ENCODE measurements at regions not wholly inside any gene's neighbourhood (a gene's known extent, or its start where the extent isn't known, plus 50 kb on each side); places are given as distances from the start of the nearest gene placed in this dataset.
"Not testable (repeated sequence)": the region's sequence is repeated elsewhere in the genome, so short reads cannot be mapped to it uniquely, and the experiment has no call there.

GRCh38 chr2:78814331-78814986 is 211.0 kb upstream of the REG3G start:
- Mint-ChIP-seq H3K4me3 (no peak overlapping the region), H3K4me1 (ENCODE audit: low read depth) (no peaks in the 10 kb centered on the region), H3K36me3 (ENCODE audit: low read depth) (no peaks in the 10 kb centered on the region), H3K27ac (no peak overlapping the region), H3K9me3 (ENCODE audit: insufficient read depth) (peaks cover 5% of the 10 kb centered on the region), H3K27me3 (ENCODE audit: low read depth) (no peaks in the 10 kb centered on the region)
- ATAC-seq (no peak), DNase-seq (no peak)
- CTCF ChIA-PET: no interaction called here
- POLR2A ChIA-PET: no interaction called here

DNA sequence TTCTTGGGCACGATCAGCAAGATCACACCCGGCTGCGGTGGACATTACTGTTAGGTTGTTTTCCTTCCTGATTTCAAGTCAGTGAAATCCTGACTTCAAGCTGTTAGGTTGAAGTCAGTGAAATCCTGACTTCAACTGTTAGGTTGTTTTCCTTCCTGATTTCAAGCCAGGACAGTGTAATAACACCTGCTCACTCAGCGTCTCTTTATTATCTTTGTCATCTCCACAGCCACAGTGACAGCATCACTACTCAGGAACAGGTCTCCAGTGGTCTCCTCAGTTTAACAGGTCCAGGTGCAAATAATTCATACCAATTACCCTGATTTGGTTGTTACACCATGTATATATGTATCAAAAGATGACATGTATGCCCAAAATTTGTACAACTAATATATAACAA is 208.1 kb upstream of the REG3G start:
- Mint-ChIP-seq H3K4me3 (no peak overlapping the region), H3K9me3 (ENCODE audit: insufficient read depth) (peaks cover 5% of the 10 kb centered on the region), H3K27ac (no peak overlapping the region), H3K27me3 (ENCODE audit: low read depth) (no peaks in the 10 kb centered on the region), H3K4me1 (ENCODE audit: low read depth) (no peaks in the 10 kb centered on the region), H3K36me3 (ENCODE audit: low read depth) (no peaks in the 10 kb centered on the region)
- ATAC-seq: no peak
- ChIA-PET CTCF (no interaction called here), POLR2A (no interaction called here)
- no peak for DNase-seq

DNA sequence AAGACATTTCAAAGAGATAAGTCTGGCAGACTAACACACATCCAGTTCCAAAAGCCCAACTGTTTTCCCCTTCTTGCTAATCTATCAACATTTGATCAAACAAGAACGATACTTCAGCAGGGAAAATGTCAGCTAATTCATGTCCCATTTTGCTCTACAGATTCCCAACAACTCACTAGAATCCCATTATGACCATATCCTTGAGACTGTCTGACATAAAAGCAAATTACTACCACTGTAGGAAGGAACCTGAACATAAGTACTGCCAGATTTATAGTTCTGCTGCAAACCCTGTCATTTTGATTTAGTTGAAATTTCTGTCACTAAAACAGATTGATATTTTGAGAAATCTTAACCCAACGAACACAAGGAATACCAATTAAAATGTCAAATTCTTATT is 193.0 kb upstream of the REG3G start:
- Mint-ChIP-seq H3K9me3 (ENCODE audit: insufficient read depth) (peaks cover 18% of the 10 kb centered on the region), H3K4me3 (no peak overlapping the region), H3K4me1 (ENCODE audit: low read depth) (no peaks in the 10 kb centered on the region), H3K27me3 (ENCODE audit: low read depth) (no peaks in the 10 kb centered on the region), H3K27ac (no peak overlapping the region), H3K36me3 (ENCODE audit: low read depth) (no peaks in the 10 kb centered on the region)
- POLR2A ChIA-PET: no interaction called here
- ATAC-seq (no peak), DNase-seq (no peak)
- CTCF ChIA-PET: no interaction called here

GRCh38 chr2:78839259-78839658 is 186.2 kb upstream of the REG3G start:
- ChIA-PET CTCF (no interaction called here), POLR2A (no interaction called here)
- no peaks in the 10 kb centered on the region for H3K4me1 Mint-ChIP-seq (ENCODE audit: low read depth)
- DNase-seq (no peak), ATAC-seq (no peak)
- H3K27ac Mint-ChIP-seq: no peak overlapping the region
- peaks cover 22% of the 10 kb centered on the region for H3K9me3 Mint-ChIP-seq (ENCODE audit: insufficient read depth)
- H3K36me3 Mint-ChIP-seq (ENCODE audit: low read depth): no peaks in the 10 kb centered on the region
- H3K27me3 Mint-ChIP-seq (ENCODE audit: low read depth): no peaks in the 10 kb centered on the region
- H3K4me3 Mint-ChIP-seq: no peak overlapping the region

- CTCF ChIA-PET: not testable (repeated sequence)
Observed at GRCh38 chr2:78840311-78840710, 185.2 kb upstream of the REG3G start.

GRCh38 chr2:78845664-78846185 is 179.8 kb upstream of the REG3G start:
- ChIA-PET CTCF (no interaction called here), POLR2A (no interaction called here)
- Mint-ChIP-seq H3K36me3 (ENCODE audit: low read depth) (no peaks in the 10 kb centered on the region), H3K9me3 (ENCODE audit: insufficient read depth) (peaks cover 13% of the 10 kb centered on the region), H3K27ac (no peak overlapping the region), H3K4me3 (no peak overlapping the region), H3K4me1 (ENCODE audit: low read depth) (no peaks in the 10 kb centered on the region), H3K27me3 (ENCODE audit: low read depth) (no peaks in the 10 kb centered on the region)
- DNase-seq (no peak), ATAC-seq (no peak)

More at GRCh38 chr2:78840311-78840710, 185.2 kb upstream of the REG3G start:
- H3K36me3 Mint-ChIP-seq (ENCODE audit: low read depth); POLR2A ChIA-PET; DNase-seq; H3K27ac Mint-ChIP-seq; H3K4me3 Mint-ChIP-seq; ATAC-seq; H3K4me1 Mint-ChIP-seq (ENCODE audit: low read depth); H3K27me3 Mint-ChIP-seq (ENCODE audit: low read depth): not testable (repeated sequence)
- peaks cover 22% of the 10 kb centered on the region for H3K9me3 Mint-ChIP-seq (ENCODE audit: insufficient read depth)

DNA sequence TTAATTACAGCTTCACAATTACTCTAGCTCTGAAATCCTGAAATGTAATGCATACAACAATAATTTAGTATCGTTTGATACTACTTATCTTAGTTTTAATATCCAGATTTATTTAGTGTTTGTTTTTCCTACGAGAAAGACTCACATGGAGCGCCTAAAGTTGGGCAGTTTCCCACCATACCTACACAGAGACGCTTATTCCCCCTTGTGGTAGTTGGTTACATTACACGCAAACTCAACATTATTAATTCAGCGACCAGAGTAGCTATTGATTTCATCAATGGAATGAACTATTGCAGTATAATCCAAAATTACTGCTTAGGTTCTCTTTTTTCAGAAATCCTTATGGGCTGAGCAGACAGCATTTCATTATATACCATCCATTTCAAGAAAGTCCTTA is 164.0 kb upstream of the REG3G start:
- no peak for ATAC-seq
- Mint-ChIP-seq H3K27ac (no peak overlapping the region), H3K36me3 (ENCODE audit: low read depth) (no peaks in the 10 kb centered on the region), H3K9me3 (ENCODE audit: insufficient read depth) (peaks cover 9% of the 10 kb centered on the region), H3K27me3 (ENCODE audit: low read depth) (no peaks in the 10 kb centered on the region), H3K4me3 (no peak overlapping the region), H3K4me1 (ENCODE audit: low read depth) (no peaks in the 10 kb centered on the region)
- no peak for DNase-seq
- POLR2A ChIA-PET: no interaction called here
- CTCF ChIA-PET: no interaction called here

DNA sequence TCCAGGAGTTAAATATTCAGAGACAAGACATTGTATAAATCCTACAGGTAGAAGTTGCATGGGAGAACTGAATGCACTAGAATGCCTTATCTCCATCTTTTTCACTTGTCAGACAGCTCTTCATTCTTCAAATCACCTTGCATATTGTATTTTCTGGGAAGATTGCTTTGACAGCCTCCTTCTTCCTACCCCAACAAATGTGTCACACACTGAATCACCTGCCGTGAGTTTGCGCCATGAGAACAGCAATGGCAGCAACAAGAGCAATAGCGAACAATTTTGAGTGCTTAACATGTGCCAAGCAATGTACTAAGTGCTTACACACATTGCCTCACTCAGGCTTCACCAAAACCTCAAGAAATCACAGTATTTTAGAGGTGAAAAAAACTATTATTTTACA is 161.3 kb upstream of the REG3G start:
- H3K36me3 Mint-ChIP-seq (ENCODE audit: low read depth): no peaks in the 10 kb centered on the region
- no peak for ATAC-seq
- POLR2A ChIA-PET: no interaction called here

GRCh38 chr2:78865667-78866066 is 159.8 kb upstream of the REG3G start:
- POLR2A ChIA-PET: no interaction called here
- Mint-ChIP-seq H3K27ac (no peak overlapping the region), H3K4me3 (no peak overlapping the region), H3K36me3 (ENCODE audit: low read depth) (no peaks in the 10 kb centered on the region), H3K27me3 (ENCODE audit: low read depth) (no peaks in the 10 kb centered on the region), H3K9me3 (ENCODE audit: insufficient read depth) (peaks cover 9% of the 10 kb centered on the region), H3K4me1 (ENCODE audit: low read depth) (no peaks in the 10 kb centered on the region)
- ATAC-seq (no peak), DNase-seq (no peak)
- CTCF ChIA-PET: no interaction called here

More for the DNA sequence above, 161.3 kb upstream of the REG3G start:
- no peak overlapping the region for H3K4me3 Mint-ChIP-seq
- H3K9me3 Mint-ChIP-seq (ENCODE audit: insufficient read depth): peaks cover 9% of the 10 kb centered on the region
- DNase-seq: no peak
- no peaks in the 10 kb centered on the region for H3K27me3 Mint-ChIP-seq (ENCODE audit: low read depth)
- CTCF ChIA-PET: no interaction called here
- H3K4me1 Mint-ChIP-seq (ENCODE audit: low read depth): no peaks in the 10 kb centered on the region
- H3K27ac Mint-ChIP-seq: no peak overlapping the region

DNA sequence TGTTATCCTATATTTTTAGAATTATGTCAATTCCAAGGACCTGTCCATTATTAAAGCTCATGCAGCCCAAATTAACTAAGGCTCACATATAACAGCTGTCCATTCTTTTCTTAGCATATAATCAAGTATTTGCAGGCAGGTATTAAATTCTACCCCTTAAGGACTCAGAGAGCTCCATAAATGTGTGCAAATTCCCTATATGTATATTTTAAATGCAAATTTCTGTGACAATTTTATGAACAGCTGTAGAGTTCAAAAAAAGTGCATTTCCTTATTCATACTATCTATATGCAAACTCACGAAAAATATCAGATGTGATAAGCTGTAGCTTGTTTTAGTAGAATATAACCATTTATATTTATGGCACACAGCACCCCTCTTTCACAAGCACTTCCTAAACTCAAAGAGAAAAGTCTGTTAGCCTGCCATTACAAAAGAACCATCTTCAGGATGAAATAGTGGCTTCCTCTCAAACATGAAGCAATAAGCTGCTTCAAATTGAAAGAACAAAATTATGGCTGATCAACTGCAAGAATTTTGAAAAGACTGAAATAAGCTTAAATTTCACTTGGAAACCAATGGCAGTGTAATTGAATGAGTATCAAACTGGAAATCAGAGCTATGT is 155.0 kb upstream of the REG3G start:
- no peaks in the 10 kb centered on the region for H3K36me3 Mint-ChIP-seq (ENCODE audit: low read depth)
- no peaks in the 10 kb centered on the region for H3K27me3 Mint-ChIP-seq (ENCODE audit: low read depth)
- H3K4me1 Mint-ChIP-seq (ENCODE audit: low read depth): no peaks in the 10 kb centered on the region
- no peak overlapping the region for H3K27ac Mint-ChIP-seq
- H3K4me3 Mint-ChIP-seq: no peak overlapping the region
- POLR2A ChIA-PET: no interaction called here
- CTCF ChIA-PET: no interaction called here
- no peak for ATAC-seq
- no peaks in the 10 kb centered on the region for H3K9me3 Mint-ChIP-seq (ENCODE audit: insufficient read depth)
- DNase-seq: no peak

DNA sequence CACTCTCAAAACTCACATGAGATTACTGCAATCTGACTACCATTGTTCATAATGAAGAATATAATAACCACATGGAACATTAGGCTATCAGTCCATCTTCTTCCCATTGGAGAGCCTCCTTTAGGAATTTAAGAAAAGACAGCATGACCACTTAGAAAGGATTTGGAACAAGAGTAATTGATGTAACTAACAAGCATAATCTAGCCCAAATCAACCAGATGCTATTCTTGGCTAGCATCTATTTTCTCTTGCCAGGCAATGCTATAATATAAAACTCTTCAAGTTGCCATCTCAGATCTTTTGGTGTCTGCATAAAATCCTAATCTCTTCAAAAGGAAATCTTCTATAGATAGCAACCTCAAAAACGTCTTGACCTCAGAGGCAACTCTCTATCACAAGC is 152.0 kb upstream of the REG3G start:
- CTCF ChIA-PET: no interaction called here
- no peak for DNase-seq
- no peak for ATAC-seq
- H3K4me3 Mint-ChIP-seq: no peak overlapping the region
- no peak overlapping the region for H3K27ac Mint-ChIP-seq
- POLR2A ChIA-PET: no interaction called here
- H3K36me3 Mint-ChIP-seq (ENCODE audit: low read depth): no peaks in the 10 kb centered on the region
- no peaks in the 10 kb centered on the region for H3K4me1 Mint-ChIP-seq (ENCODE audit: low read depth)
- H3K27me3 Mint-ChIP-seq (ENCODE audit: low read depth): no peaks in the 10 kb centered on the region
- H3K9me3 Mint-ChIP-seq (ENCODE audit: insufficient read depth): no peaks in the 10 kb centered on the region

DNA sequence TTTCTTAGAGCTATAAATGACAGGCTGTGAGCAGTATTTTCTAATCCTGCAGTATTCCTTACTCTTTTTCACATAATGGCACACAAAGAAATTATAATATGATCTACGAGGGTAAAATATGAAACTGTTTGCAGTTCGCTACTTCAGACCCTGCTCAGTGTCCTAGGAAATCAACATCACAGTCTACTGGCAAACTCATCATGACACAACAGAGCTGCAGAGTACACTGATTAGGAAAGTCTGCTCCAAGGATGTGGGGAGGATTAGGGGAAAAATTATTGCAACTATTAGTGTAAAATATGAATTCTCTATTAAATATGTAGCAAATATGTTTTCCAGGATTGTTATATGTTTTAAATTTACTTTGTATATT is 149.2 kb upstream of the REG3G start:
- H3K4me1 Mint-ChIP-seq (ENCODE audit: low read depth): no peaks in the 10 kb centered on the region
- DNase-seq (no peak), ATAC-seq (no peak)
- H3K27ac Mint-ChIP-seq: no peak overlapping the region
- CTCF ChIA-PET: no interaction called here
- POLR2A ChIA-PET: no interaction called here
- no peaks in the 10 kb centered on the region for H3K27me3 Mint-ChIP-seq (ENCODE audit: low read depth)
- H3K4me3 Mint-ChIP-seq: no peak overlapping the region
- no peaks in the 10 kb centered on the region for H3K36me3 Mint-ChIP-seq (ENCODE audit: low read depth)
- no peaks in the 10 kb centered on the region for H3K9me3 Mint-ChIP-seq (ENCODE audit: insufficient read depth)

DNA sequence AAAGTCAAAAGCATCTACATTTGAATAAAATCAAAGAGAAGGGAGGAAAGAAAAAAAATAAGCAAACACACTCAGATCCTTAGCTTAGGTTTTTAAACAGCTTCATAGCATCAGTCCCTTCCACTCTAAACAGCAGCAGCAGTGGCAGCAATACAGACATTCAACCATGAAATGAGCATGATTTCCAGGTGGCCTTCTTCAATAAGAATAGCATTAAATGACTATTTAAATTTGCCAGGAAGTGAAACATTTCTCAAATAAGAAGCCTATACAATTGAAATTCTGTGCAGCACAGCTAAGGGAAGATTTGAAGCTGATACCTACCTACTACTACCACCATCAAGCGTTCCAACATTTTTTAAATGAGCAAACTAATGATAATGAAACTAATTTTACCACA is 138.1 kb upstream of the REG3G start:
- Mint-ChIP-seq H3K27ac (no peak overlapping the region), H3K36me3 (ENCODE audit: low read depth) (no peaks in the 10 kb centered on the region), H3K4me1 (ENCODE audit: low read depth) (no peaks in the 10 kb centered on the region), H3K4me3 (no peak overlapping the region), H3K9me3 (ENCODE audit: insufficient read depth) (peaks cover 5% of the 10 kb centered on the region), H3K27me3 (ENCODE audit: low read depth) (no peaks in the 10 kb centered on the region)
- DNase-seq: no peak
- no peak for ATAC-seq
- CTCF ChIA-PET: no interaction called here
- POLR2A ChIA-PET: no interaction called here

Data from activated CD8-positive, alpha-beta T cell treated with anti-CD3 and anti-CD28 coated beads, Interleukin-2, amount 10 ng/mL, durations not matched to agents 7 days and 5 days (primary cell).